ENCODE measurements at regions not wholly inside any gene's neighbourhood (a gene's known extent, or its start where the extent isn't known, plus 50 kb on each side); places are given as distances from the start of the nearest gene placed in this dataset.

- Mint-ChIP-seq H3K27me3 (ENCODE audit: insufficient read depth, low read depth) (peaks cover 2% of the 10 kb centered on the region), H3K4me1 (no peaks in the 10 kb centered on the region), H3K4me3 (no peak overlapping the region), H3K36me3 (no peaks in the 10 kb centered on the region), H3K27ac (no peak overlapping the region), H3K9me3 (no peaks in the 10 kb centered on the region)
- DNase-seq (ENCODE audit: low spot score), result no peak
- Histone ChIP-seq H4K20me1 (ENCODE audit: low read depth) (no peaks in the 10 kb centered on the region), H3F3A (ENCODE audit: low read depth) (no peaks in the 10 kb centered on the region), H3K36me3 (no peaks in the 10 kb centered on the region), H3K27me3 (no peaks in the 10 kb centered on the region), H3K9me3 (ENCODE audit: low read depth) (no peaks in the 10 kb centered on the region), H3K4me2 (no peak overlapping the region), H2AFZ (replicated peaks) (no peak overlapping the region), H3K79me2 (ENCODE audit: low read depth) (no peaks in the 10 kb centered on the region), H3K4me1 (no peaks in the 10 kb centered on the region), H3K27ac (no peak overlapping the region), H3K9ac (no peak overlapping the region), H3K4me3 (no peak overlapping the region)
- TF ChIP-seq EZH2 (IDR thresholded peaks at IDR 0.05) (no peak), EZH2phosphoT487 (IDR thresholded peaks at IDR 0.05) (no peak)
- TF ChIP-seq, protein P1, sequence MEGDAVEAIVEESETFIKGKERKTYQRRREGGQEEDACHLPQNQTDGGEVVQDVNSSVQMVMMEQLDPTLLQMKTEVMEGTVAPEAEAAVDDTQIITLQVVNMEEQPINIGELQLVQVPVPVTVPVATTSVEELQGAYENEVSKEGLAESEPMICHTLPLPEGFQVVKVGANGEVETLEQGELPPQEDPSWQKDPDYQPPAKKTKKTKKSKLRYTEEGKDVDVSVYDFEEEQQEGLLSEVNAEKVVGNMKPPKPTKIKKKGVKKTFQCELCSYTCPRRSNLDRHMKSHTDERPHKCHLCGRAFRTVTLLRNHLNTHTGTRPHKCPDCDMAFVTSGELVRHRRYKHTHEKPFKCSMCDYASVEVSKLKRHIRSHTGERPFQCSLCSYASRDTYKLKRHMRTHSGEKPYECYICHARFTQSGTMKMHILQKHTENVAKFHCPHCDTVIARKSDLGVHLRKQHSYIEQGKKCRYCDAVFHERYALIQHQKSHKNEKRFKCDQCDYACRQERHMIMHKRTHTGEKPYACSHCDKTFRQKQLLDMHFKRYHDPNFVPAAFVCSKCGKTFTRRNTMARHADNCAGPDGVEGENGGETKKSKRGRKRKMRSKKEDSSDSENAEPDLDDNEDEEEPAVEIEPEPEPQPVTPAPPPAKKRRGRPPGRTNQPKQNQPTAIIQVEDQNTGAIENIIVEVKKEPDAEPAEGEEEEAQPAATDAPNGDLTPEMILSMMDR (IDR thresholded peaks at IDR 0.05), result no peak
Observed at GRCh38 chr1:193372553-193372952, 186.1 kb upstream of the B3GALT2 start.

- Mint-ChIP-seq H3K27ac (no peak overlapping the region), H3K9me3 (no peaks in the 10 kb centered on the region), H3K4me3 (no peak overlapping the region), H3K36me3 (no peaks in the 10 kb centered on the region), H3K4me1 (no peaks in the 10 kb centered on the region), H3K27me3 (ENCODE audit: insufficient read depth, low read depth) (peaks cover 2% of the 10 kb centered on the region)
- no peaks in the 10 kb centered on the region for H3K9me3 ChIP-seq (ENCODE audit: low read depth)
- no peak for DNase-seq (ENCODE audit: low spot score)
- H3K27me3 ChIP-seq, result no peaks in the 10 kb centered on the region
- H2AFZ ChIP-seq (replicated peaks), result peak overlapping the region; percentile 42
- H3K4me3 ChIP-seq, result no peak overlapping the region
- H3K79me2 ChIP-seq (ENCODE audit: low read depth), result no peaks in the 10 kb centered on the region
- H3K27ac ChIP-seq, result no peak overlapping the region
- TF ChIP-seq EZH2 (IDR thresholded peaks at IDR 0.05) (no peak), EZH2phosphoT487 (IDR thresholded peaks at IDR 0.05) (no peak)
- TF ChIP-seq, protein P1 (IDR thresholded peaks at IDR 0.05), result no peak
- H3K9ac ChIP-seq, result no peak overlapping the region
- no peaks in the 10 kb centered on the region for H4K20me1 ChIP-seq (ENCODE audit: low read depth)
- H3F3A ChIP-seq (ENCODE audit: low read depth), result no peaks in the 10 kb centered on the region
- no peaks in the 10 kb centered on the region for H3K36me3 ChIP-seq
- H3K4me1 ChIP-seq, result no peaks in the 10 kb centered on the region
- no peak overlapping the region for H3K4me2 ChIP-seq
Observed at GRCh38 chr1:193368302-193368701, 181.9 kb upstream of the B3GALT2 start.

DNA sequence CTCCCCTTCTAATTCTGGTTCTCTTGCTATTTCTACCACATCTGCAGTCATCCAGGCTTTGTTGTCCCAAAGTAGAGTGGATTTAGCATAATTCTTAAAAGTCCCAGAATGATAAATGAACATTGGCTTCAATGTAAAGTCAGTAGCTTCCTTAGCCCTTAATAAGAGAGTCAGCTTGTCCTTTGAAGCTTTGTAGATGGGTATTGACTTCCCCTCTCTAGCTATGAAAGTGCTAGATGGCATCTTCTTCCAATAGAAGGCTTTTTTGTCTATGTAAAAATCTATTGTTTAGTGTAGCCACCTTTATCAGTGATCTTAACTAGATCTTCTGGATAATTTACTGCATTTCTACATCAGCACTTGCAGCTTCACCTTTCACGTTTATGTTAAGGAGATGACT, 181.4 kb upstream of the B3GALT2 start:
- no peaks in the 10 kb centered on the region for H3K36me3 ChIP-seq
- no peak overlapping the region for H3K27ac ChIP-seq
- no peaks in the 10 kb centered on the region for H3F3A ChIP-seq (ENCODE audit: low read depth)
- H3K27me3 ChIP-seq, result no peaks in the 10 kb centered on the region
- Mint-ChIP-seq H3K4me3 (no peak overlapping the region), H3K4me1 (no peaks in the 10 kb centered on the region), H3K27ac (no peak overlapping the region), H3K36me3 (no peaks in the 10 kb centered on the region), H3K9me3 (no peaks in the 10 kb centered on the region), H3K27me3 (ENCODE audit: insufficient read depth, low read depth) (peaks cover 2% of the 10 kb centered on the region)
- H3K9ac ChIP-seq, result no peak overlapping the region
- H3K4me1 ChIP-seq, result no peaks in the 10 kb centered on the region
- TF ChIP-seq EZH2 (IDR thresholded peaks at IDR 0.05) (no peak), EZH2phosphoT487 (IDR thresholded peaks at IDR 0.05) (no peak)
- TF ChIP-seq, protein P1 (IDR thresholded peaks at IDR 0.05), result no peak
- H4K20me1 ChIP-seq (ENCODE audit: low read depth), result no peaks in the 10 kb centered on the region
- H3K4me2 ChIP-seq, result no peak overlapping the region
- H3K4me3 ChIP-seq, result no peak overlapping the region
- H3K79me2 ChIP-seq (ENCODE audit: low read depth), result no peaks in the 10 kb centered on the region
- no peaks in the 10 kb centered on the region for H3K9me3 ChIP-seq (ENCODE audit: low read depth)
- H2AFZ ChIP-seq (replicated peaks), result peak overlapping the region; percentile 42
- no peak for DNase-seq (ENCODE audit: low spot score)

Data from neural progenitor cell (in vitro differentiated cells).